Thymus (tissue), 11 donors: ENCODE measurements at regions not wholly inside any gene's neighbourhood (a gene's known extent, or its start where the extent isn't known, plus 50 kb on each side); places are given as distances from the start of the nearest gene placed in this dataset.
"Not testable (repeated sequence)": the region's sequence is repeated elsewhere in the genome, so short reads cannot be mapped to it uniquely, and the experiment has no call there.

ENCODE experiments used
- DNase-seq, 9 donors: peaks; one replicate each; pipeline ENCODE4 v3.0.0-alpha.2; 2013; ENCODE audit warnings: low spot score in 9 of 9, low read depth in 6 of 9, missing footprints in 1 of 9
- H3K27ac ChIP-seq, 2 donors: one replicate each; pipeline ENCODE4 v1.5.1; 2013; ENCODE audit warnings: control low read depth in 1 of 2, low read depth in 1 of 2, low read length in 1 of 2, mild to moderate bottlenecking in 1 of 2, moderate library complexity in 1 of 2
- H3K27me3 ChIP-seq, 2 donors: one replicate each; pipeline ENCODE4 v1.5.1; 2013; ENCODE audit warnings: low read length in 1 of 2; ENCODE audit not compliant: control insufficient read depth in 2 of 2, insufficient read depth in 1 of 2
- H3K36me3 ChIP-seq, 2 donors: one replicate each; pipeline ENCODE4 v1.5.1; 2013; ENCODE audit warnings: low read length in 1 of 2, mild to moderate bottlenecking in 1 of 2, moderate library complexity in 1 of 2; ENCODE audit not compliant: control insufficient read depth in 2 of 2, insufficient read depth in 2 of 2
- H3K4me1 ChIP-seq, 2 donors: one replicate each; pipeline ENCODE4 v1.5.1; 2013; ENCODE audit warnings: low read length in 2 of 2; ENCODE audit not compliant: control insufficient read depth in 2 of 2, insufficient read depth in 2 of 2
- H3K4me3 ChIP-seq, 2 donors: one replicate each; pipeline ENCODE4 v1.5.1; 2013; ENCODE audit warnings: low read length in 2 of 2, control low read depth in 1 of 2, mild to moderate bottlenecking in 1 of 2
- H3K9me3 ChIP-seq, 2 donors: one replicate each; pipeline ENCODE4 v1.5.1; 2013; ENCODE audit warnings: low read length in 1 of 2, mild to moderate bottlenecking in 1 of 2; ENCODE audit not compliant: control insufficient read depth in 2 of 2, insufficient read depth in 1 of 2
- WGBS: extraction: QIAGEN DNeasy Blood & Tissue Kit; methylation state at CpG from one replicate; pipeline ENCODE4 v1.1.7; 2013; 5-methylcytosine and 5-hydroxymethylcytosine counted together
- donor health status: healthy.

DNA sequence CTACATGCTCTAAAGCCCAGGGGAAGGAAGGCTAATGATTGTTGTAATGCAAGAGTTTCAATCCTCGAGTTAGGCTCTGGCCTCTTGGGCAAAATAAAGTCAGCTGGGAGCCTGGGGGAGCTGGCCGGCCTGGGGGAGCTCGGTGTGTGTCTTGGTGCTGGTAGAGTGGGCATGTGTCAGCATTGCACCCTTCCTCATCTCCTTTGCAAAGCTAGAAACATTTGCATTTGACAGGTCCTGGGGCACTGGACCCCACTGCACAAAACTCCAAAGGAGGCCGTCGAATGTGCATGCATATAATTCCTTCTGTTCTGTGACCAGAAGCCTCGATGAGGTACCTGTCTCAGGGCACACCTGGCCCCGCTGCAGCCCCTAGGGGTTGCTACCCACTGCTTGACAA is 74.6 kb upstream of the SLC22A23 start:
- Histone ChIP-seq H3K27ac (no peak overlapping the region), H3K27me3 (no peaks in the 10 kb centered on the region), H3K36me3 (no peaks in the 10 kb centered on the region), H3K9me3 (peaks cover 0 to 10% of the 10 kb centered on the region in 2 donors), H3K4me1 (no peaks in the 10 kb centered on the region), H3K4me3 (no peak overlapping the region)
- no peak for DNase-seq
- WGBS: 91% methylated on average over 7 of the region's 7 CpGs

DNA sequence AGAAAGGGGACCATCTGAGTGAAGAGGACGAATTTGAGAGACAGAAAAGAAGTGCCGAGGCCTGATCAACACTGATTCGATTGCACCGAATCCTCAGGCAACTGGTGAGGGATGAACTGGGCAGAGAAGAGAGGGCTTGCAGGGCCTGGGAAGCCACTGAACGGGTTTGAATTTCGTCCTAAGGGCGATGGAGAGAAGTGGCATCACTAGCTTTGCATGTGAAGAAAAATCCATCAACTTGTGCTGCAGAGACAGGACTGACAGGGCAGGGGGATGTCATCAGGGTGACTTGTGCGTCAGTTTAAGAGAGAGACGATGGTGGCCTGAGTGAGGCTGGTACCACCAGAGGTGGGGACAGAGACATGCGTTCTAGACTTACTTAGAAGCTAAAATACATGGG is 73.7 kb upstream of the SLC22A23 start:
- no peaks in the 10 kb centered on the region for H3K4me1 ChIP-seq
- DNase-seq: no peak
- no peak overlapping the region for H3K27ac ChIP-seq
- H3K36me3 ChIP-seq: no peaks in the 10 kb centered on the region
- whole genome bisulfite sequencing: 94% methylated on average over 10 of the region's 10 CpGs
- no peaks in the 10 kb centered on the region for H3K27me3 ChIP-seq
- H3K4me3 ChIP-seq: no peak overlapping the region
- H3K9me3 ChIP-seq: peaks cover 0 to 10% of the 10 kb centered on the region in 2 donors

DNA sequence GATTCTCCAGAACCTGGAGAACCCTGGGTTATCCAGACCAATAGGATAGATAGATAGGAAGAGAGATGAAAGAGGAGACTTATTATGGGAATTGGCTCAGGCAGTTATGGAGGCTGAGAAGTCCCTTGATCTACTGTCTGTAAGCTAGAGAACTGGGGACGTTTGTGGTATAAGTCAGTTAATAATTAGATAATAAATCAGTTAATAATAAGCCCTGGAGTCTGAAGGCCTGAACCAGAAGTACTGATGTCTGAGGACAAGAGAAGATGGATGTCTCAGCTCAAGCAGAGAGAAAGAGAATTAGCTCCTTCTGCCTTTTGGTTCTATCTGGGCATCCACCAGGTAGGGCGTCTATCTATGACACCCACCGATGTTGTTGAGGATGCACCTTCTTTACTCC is 72.9 kb upstream of the SLC22A23 start:
- WGBS: 94% methylated on average over 3 of the region's 3 CpGs
- no peak overlapping the region for H3K4me3 ChIP-seq
- no peak for DNase-seq
- no peak overlapping the region for H3K27ac ChIP-seq
- no peaks in the 10 kb centered on the region for H3K27me3 ChIP-seq
- no peaks in the 10 kb centered on the region for H3K4me1 ChIP-seq
- H3K9me3 ChIP-seq: peaks cover 0 to 10% of the 10 kb centered on the region in 2 donors
- no peaks in the 10 kb centered on the region for H3K36me3 ChIP-seq

DNA sequence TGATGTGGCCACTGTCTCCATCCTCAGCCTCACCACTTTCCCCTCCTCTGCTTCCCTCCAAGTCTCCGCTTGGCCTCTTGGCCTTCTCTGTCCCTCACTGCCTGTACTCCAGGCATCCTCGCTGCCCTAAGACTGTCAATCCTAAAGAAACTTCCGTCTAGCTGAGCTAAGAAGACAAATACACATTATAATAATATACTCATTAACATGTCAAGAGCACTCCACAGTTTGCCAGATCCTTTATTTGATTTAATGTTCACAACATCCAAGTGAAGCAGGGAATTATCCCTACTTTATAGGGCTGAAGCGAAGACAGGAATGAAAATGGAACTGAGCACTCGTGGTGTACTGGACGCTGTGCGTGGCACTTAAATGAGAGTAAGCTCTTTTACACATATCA is 72.4 kb upstream of the SLC22A23 start:
- Histone ChIP-seq H3K9me3 (peaks cover 0 to 10% of the 10 kb centered on the region in 2 donors), H3K36me3 (no peaks in the 10 kb centered on the region), H3K4me3 (no peak overlapping the region), H3K27me3 (no peaks in the 10 kb centered on the region), H3K4me1 (no peaks in the 10 kb centered on the region), H3K27ac (no peak overlapping the region)
- WGBS: 96% methylated on average over 7 of the region's 7 CpGs
- DNase-seq: no peak

DNA sequence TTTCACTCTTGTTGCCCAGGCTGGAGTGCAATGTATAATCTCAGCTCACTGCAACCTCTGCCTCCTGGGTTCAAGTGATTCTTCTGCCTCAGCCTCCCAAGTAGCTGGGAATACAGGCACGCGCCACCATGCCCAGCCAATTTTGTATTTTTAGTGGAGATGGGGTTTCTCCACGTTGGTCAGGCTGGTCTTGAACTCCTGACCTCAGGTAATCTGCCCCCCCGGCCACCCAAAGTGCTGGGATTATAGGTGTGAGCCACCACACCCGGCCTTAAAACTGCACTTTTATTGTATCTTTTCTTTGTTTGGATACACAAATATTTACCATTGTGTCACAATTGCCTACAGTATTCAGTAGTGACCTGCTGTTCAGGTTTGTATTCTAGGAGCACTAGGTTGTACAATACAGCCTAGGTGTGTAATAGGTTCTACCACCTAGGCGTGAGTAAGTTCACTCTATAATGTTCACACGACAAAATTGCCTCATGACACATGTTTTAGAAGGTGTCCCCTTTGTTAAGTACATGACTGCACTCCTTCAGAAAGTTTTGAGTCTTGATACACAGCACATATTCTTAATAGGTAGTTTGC is 71.3 kb upstream of the SLC22A23 start:
- not testable (repeated sequence) for H3K4me1 ChIP-seq, H3K9me3 ChIP-seq, H3K27me3 ChIP-seq, H3K4me3 ChIP-seq, DNase-seq, H3K36me3 ChIP-seq, H3K27ac ChIP-seq
- 94% methylated on average over 7 of the region's 7 CpGs for WGBS

DNA sequence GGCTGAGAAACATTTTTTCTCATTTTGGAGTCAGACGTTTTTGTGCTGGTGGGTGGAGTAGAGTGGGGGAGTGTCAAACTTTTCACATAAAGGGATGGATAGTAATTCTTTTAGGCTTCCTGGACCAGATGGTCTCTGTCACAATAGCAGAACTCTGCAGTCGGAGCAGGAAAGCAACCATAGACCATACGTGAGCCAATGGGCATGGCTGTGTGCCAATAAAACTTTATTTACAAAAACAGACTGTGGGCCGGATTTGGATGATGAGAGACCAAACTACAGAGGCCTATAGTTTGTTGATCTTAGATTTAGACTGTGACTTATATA is 70.8 kb upstream of the SLC22A23 start:
- DNase-seq: no peak
- Histone ChIP-seq H3K4me1 (no peaks in the 10 kb centered on the region), H3K4me3 (no peak overlapping the region), H3K36me3 (no peaks in the 10 kb centered on the region), H3K27ac (no peak overlapping the region), H3K27me3 (peaks cover 0 to 2% of the 10 kb centered on the region in 2 donors), H3K9me3 (peaks cover 0 to 6% of the 10 kb centered on the region in 2 donors)
- 90% methylated on average over 4 of the region's 4 CpGs for WGBS

DNA sequence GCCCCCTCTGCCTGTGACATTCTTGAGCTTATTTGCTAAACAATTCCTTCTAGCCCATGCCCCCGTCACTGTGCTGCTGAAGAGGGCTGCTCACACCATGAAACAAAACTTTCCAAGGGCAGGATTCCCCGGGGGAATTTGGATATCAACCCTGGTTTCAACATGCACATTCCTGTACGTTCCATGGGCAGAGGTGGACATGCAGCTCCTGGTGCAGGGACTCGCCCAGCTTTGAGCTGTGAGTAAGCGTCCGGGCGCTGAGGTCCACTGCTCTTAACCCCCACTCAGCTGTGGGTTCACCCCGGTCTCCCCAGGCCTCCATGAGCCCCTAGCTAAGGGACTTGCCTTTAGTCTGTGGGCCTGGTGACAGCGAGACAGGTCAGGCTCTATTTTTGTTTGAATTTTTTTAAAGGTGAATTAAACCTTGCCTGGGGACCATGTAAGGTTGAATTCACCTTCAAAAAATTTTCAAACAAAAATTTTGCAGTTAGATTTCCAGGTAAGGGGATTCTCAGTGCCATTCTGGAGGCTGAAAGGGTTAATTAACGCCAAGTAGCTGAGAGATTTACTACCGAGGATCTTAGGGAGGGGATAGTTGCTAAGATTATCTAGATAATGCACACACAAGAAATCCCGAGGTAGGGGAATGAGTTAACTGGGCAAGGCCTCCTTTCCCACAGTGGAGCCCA is 70.3 kb upstream of the SLC22A23 start:
- peak overlapping the region in 1 of 2 donors; percentile 68 for H3K27ac ChIP-seq
- H3K36me3 ChIP-seq: no peaks in the 10 kb centered on the region
- peak in 1 of 9 donors; percentile 12 for DNase-seq
- no peaks in the 10 kb centered on the region for H3K4me1 ChIP-seq
- H3K4me3 ChIP-seq: no peak overlapping the region
- peaks cover 0 to 2% of the 10 kb centered on the region in 2 donors for H3K27me3 ChIP-seq
- H3K9me3 ChIP-seq: peaks cover 0 to 1% of the 10 kb centered on the region in 2 donors
- WGBS: 85% methylated on average over 12 of the region's 12 CpGs

DNA sequence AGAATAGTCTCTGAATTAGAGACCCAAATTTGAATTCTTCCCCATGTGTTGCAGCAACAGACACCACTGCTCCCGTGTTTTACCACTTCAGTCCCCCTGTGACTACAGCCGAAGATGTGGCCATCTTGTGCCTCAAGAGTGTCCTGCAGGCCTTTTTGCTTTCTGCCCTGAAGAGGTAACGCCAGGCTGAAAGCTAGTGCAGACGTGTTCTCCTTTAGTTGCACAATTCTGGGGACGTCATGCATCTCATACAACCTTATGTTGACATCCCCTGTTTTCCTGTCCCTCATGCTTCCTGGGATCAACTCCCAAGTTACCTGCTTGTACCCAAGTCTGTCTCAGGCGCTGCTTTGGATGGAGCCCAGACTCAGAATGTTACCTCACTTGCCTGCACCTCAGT is 69.1 kb upstream of the SLC22A23 start:
- H3K27me3 ChIP-seq: peaks cover 0 to 2% of the 10 kb centered on the region in 2 donors
- DNase-seq: no peak
- H3K9me3 ChIP-seq: no peaks in the 10 kb centered on the region
- no peaks in the 10 kb centered on the region for H3K4me1 ChIP-seq
- H3K4me3 ChIP-seq: no peak overlapping the region
- H3K27ac ChIP-seq: no peak overlapping the region
- no peaks in the 10 kb centered on the region for H3K36me3 ChIP-seq
- 95% methylated on average over 6 of the region's 6 CpGs for WGBS

DNA sequence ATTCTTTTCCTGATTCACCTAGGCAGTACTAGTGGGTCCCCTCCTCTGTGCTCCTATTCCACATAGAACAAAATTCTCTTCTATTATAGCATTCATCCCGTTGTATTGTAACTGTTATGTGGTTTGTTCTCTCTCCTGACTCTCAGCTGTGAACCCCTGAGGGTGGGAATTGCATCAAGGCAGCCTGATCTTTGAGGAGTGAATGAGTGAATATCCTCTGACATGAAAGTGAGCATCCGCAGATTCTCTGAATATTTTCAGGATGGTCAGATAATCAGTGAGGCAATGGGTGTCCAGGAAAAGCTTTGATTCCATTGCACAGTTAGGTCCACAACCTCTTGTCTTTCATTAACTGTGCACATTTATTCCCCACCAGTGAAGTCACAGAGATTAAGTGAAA is 67.6 kb upstream of the SLC22A23 start:
- no peak for DNase-seq
- Histone ChIP-seq H3K4me1 (peaks cover 0 to 3% of the 10 kb centered on the region in 2 donors), H3K27ac (no peak overlapping the region), H3K4me3 (no peak overlapping the region), H3K9me3 (no peaks in the 10 kb centered on the region), H3K27me3 (peaks cover 0 to 2% of the 10 kb centered on the region in 2 donors), H3K36me3 (no peaks in the 10 kb centered on the region)
- 90% methylated on average over 2 of the region's 2 CpGs for WGBS
